Vagina (tissue), 2 donors: ENCODE measurements at regions not wholly inside any gene's neighbourhood (a gene's known extent, or its start where the extent isn't known, plus 50 kb on each side); places are given as distances from the start of the nearest gene placed in this dataset.

Source experiments
- DNase-seq, 2 donors: peaks; one replicate each; pipeline ENCODE4 v3.0.0-alpha.2; 2017; ENCODE audit errors: extremely low spot score in 2 of 2
- H3K27ac ChIP-seq: fragments of 200-600 bp; sonication (generic); one replicate; pipeline ENCODE4 v1.5.1; 2019
- H3K27me3 ChIP-seq: fragments of 200-600 bp; sonication (generic); one replicate; pipeline ENCODE4 v1.5.1; 2019
- H3K36me3 ChIP-seq, 2 donors: fragments of 200-600 bp; sonication (generic); one replicate each; pipeline ENCODE4 v1.5.1; 2017 to 2019
- H3K4me1 ChIP-seq: fragments of 200-600 bp; sonication (generic); one replicate; pipeline ENCODE4 v1.5.1; 2019
- H3K4me3 ChIP-seq, 2 donors: fragments of 200-600 bp; sonication (generic); 1 replicate in 1 of 2; 2 replicates in 1 of 2; pipeline ENCODE4 v1.5.1; 2016 to 2019
- H3K9me3 ChIP-seq: fragments of 200-600 bp; sonication (generic); one replicate; pipeline ENCODE4 v1.5.1; 2019
- POLR2A ChIP-seq, 2 donors: fragments of 450-650 bp; IDR thresholded peaks; one replicate each; pipeline ENCODE4 v1.6.1; 2017; ENCODE audit warnings: antibody characterized with exemption in 2 of 2, mild to moderate bottlenecking in 2 of 2, moderate library complexity in 2 of 2
- POLR2AphosphoS5 ChIP-seq, 2 donors: sonication (generic); formaldehyde crosslinking; IDR thresholded peaks; one replicate each; pipeline ENCODE4 v1.9.0; 2017; ENCODE audit warnings: antibody characterized with exemption in 2 of 2, mild to moderate bottlenecking in 2 of 2, low read depth in 1 of 2; ENCODE audit not compliant: insufficient read depth in 1 of 2
- intact Hi-C: fragments of 100-400 bp; cut with DNase I; formaldehyde crosslinking; loops from one replicate; pipeline ENCODE4 v1.15.1; 2023
- TF ChIP-seq, protein P1 (sequence below), 3 experiments: fragments of 450-650 bp in 2 of 3; fragments of 200-600 bp in 1 of 3; sonication (generic) in 1 of 3; IDR thresholded peaks; one replicate each; pipeline ENCODE4 v1.5.1; 2017 to 2019; ENCODE audit warnings: antibody characterized with exemption in 3 of 3, mild to moderate bottlenecking in 2 of 3, moderate library complexity in 2 of 3

DNA sequence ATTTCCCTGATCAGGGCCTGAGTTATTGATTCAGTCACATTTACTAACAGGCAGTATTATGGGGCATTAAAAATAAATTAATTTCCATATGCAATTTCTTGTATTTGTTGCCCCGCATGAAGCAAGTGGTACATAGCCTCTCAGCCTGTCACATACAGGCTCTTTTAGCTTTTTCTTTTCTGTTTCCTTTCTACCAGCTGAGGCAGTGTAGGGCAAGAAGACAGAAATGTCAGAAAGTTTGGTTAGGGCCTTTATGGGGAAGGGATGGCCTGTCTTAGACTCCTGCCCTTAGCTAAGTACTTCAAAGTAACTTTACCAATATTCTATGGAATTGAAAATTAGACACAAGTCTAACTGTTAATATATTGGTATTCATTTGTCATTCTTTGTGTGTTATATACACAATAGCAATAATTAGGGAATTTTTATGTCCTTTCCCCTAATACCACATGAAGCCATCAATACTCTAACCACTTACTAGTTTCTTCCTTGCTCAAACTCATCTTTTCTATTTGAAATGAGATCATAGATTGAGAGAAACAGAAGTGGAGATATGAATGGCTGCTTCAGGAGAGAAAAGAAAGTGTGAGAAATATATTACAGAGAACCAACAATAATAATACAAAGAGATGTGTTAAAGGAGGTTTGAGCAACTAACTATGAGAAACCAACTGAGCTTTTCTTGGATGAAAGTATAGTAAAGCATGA, 669.6 kb downstream of the PCDH17 start:
- intact Hi-C loops, result no loop called here
- H3K27me3 ChIP-seq, result no peaks in the 10 kb centered on the region
- TF ChIP-seq POLR2AphosphoS5 (IDR thresholded peaks at IDR 0.05; ENCODE audit: insufficient read depth in 1 of 2, low read depth in 1 of 2) (no peak), POLR2A (IDR thresholded peaks at IDR 0.05) (no peak)
- TF ChIP-seq, protein P1, sequence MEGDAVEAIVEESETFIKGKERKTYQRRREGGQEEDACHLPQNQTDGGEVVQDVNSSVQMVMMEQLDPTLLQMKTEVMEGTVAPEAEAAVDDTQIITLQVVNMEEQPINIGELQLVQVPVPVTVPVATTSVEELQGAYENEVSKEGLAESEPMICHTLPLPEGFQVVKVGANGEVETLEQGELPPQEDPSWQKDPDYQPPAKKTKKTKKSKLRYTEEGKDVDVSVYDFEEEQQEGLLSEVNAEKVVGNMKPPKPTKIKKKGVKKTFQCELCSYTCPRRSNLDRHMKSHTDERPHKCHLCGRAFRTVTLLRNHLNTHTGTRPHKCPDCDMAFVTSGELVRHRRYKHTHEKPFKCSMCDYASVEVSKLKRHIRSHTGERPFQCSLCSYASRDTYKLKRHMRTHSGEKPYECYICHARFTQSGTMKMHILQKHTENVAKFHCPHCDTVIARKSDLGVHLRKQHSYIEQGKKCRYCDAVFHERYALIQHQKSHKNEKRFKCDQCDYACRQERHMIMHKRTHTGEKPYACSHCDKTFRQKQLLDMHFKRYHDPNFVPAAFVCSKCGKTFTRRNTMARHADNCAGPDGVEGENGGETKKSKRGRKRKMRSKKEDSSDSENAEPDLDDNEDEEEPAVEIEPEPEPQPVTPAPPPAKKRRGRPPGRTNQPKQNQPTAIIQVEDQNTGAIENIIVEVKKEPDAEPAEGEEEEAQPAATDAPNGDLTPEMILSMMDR (IDR thresholded peaks at IDR 0.05), result no peak
- H3K36me3 ChIP-seq, result no peaks in the 10 kb centered on the region
- no peak overlapping the region for H3K4me3 ChIP-seq
- no peaks in the 10 kb centered on the region for H3K4me1 ChIP-seq
- H3K9me3 ChIP-seq, result no peaks in the 10 kb centered on the region
- H3K27ac ChIP-seq, result no peak overlapping the region
- no peak for DNase-seq

DNA sequence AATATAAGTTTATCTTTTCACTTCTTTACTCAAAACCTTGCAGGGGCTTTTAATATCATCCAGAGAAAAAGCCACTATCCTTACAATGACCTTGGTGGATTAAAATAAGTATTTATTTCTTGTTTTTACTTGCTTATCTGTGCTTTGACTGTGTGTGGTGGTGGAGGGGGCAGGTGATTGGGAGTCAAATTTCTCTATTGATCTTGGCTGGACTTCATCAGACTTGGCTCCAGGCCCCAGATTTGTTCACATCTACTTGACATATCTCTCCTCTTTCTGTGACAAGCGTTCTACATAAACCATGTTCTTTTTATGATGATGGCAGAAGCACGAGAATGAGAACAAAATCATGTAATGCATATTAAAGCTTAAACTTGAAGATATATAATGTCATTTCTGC, 670.8 kb downstream of the PCDH17 start:
- no peak for DNase-seq
- Histone ChIP-seq H3K27ac (no peak overlapping the region), H3K4me1 (no peaks in the 10 kb centered on the region), H3K36me3 (no peaks in the 10 kb centered on the region), H3K27me3 (no peaks in the 10 kb centered on the region), H3K9me3 (no peaks in the 10 kb centered on the region), H3K4me3 (no peak overlapping the region)
- intact Hi-C loops, result no loop called here
- no peak for TF ChIP-seq POLR2A (IDR thresholded peaks at IDR 0.05)
- TF ChIP-seq, protein P1 (IDR thresholded peaks at IDR 0.05), result no peak
- no peak for TF ChIP-seq POLR2AphosphoS5 (IDR thresholded peaks at IDR 0.05; ENCODE audit: insufficient read depth in 1 of 2, low read depth in 1 of 2)

DNA sequence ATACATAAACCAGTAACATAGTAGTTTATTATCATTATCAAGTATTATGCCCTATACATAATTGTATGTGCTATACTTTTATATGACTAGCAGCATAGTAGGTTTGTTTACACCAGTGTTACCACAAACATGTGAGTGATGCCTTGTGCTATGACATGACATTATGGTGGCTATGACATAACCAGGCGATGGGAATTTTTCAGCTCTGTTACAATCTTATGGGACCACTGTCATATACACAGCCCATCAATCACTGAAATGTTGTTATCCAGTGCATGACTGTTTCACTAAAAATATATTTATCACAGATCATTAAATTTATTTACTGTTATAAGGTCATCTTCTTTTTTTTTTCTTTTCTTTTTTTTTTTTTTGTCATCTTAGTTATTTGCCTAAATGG, 674.5 kb downstream of the PCDH17 start:
- no peaks in the 10 kb centered on the region for H3K4me1 ChIP-seq
- H3K4me3 ChIP-seq, result no peak overlapping the region
- TF ChIP-seq POLR2A (IDR thresholded peaks at IDR 0.05), result no peak
- TF ChIP-seq, protein P1 (IDR thresholded peaks at IDR 0.05), result no peak
- no peak for TF ChIP-seq POLR2AphosphoS5 (IDR thresholded peaks at IDR 0.05; ENCODE audit: insufficient read depth in 1 of 2, low read depth in 1 of 2)
- intact Hi-C loops, result no loop called here
- H3K9me3 ChIP-seq, result no peaks in the 10 kb centered on the region
- DNase-seq, result no peak
- no peak overlapping the region for H3K27ac ChIP-seq
- no peaks in the 10 kb centered on the region for H3K36me3 ChIP-seq
- no peaks in the 10 kb centered on the region for H3K27me3 ChIP-seq

DNA sequence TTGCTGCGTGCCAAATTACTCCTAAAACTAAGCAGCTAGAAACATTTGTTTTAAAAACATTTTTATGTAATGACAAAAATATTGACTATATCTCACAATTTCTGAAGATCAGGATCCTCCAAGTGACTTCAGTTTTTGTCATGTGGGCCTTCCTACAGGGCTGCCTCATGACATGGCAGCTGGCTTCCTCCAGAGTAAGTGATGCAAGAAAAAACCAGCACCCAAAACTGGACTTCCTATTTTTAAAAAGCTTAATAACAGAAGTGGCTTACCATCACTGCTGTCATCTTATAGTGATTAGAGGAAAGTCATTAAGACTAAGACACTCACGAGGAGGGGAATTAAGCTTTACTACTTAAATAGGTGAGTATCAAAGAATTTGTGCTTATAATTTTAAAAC, 681.7 kb downstream of the PCDH17 start:
- no peaks in the 10 kb centered on the region for H3K4me1 ChIP-seq
- TF ChIP-seq POLR2A (IDR thresholded peaks at IDR 0.05), result no peak
- TF ChIP-seq POLR2AphosphoS5 (IDR thresholded peaks at IDR 0.05; ENCODE audit: insufficient read depth in 1 of 2, low read depth in 1 of 2), result no peak
- TF ChIP-seq, protein P1 (IDR thresholded peaks at IDR 0.05), result no peak
- H3K36me3 ChIP-seq, result no peaks in the 10 kb centered on the region
- no peak overlapping the region for H3K27ac ChIP-seq
- no peak overlapping the region for H3K4me3 ChIP-seq
- DNase-seq, result no peak
- intact Hi-C loops, result no loop called here
- no peaks in the 10 kb centered on the region for H3K27me3 ChIP-seq
- no peaks in the 10 kb centered on the region for H3K9me3 ChIP-seq

DNA sequence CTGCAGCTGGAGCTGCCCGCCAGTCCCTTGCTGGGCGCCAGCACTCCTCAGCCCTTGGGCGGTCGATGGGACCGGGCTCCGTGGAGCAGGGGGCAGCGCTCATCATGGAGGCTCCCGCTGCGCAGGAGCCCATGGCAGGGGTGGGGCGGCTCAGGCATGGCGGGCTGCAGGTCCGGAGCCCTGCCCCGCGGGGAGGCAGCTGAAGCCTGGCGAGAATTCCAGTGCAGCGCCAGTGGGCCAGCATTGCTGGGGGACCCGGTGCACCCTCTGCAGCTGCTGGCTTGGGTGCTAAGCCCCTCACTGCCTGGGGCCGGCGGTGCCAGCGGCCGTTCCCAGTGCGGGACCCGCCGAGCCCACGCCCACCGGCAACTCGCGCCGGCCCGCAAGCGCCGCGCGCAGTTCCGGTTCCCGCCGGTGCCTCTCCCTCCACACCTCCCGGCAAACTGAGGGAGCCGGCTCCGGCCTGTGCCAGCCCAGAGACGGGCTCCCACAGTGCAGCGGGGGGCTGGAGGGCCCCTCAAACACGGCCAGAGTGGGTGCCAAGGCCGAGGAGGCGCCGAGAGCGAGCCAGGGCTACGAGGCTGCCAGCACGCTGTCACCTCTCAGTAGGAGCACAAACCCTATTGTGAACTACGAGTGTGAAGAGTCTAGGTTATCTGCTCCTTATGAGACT, 687.1 kb downstream of the PCDH17 start:
- Histone ChIP-seq H3K4me3 (no peak overlapping the region), H3K4me1 (no peaks in the 10 kb centered on the region), H3K27me3 (no peaks in the 10 kb centered on the region), H3K36me3 (no peaks in the 10 kb centered on the region), H3K9me3 (no peaks in the 10 kb centered on the region), H3K27ac (no peak overlapping the region)
- intact Hi-C loops, result no loop called here
- no peak for DNase-seq
- TF ChIP-seq POLR2A (IDR thresholded peaks at IDR 0.05) (no peak), POLR2AphosphoS5 (IDR thresholded peaks at IDR 0.05; ENCODE audit: insufficient read depth in 1 of 2, low read depth in 1 of 2) (no peak)
- TF ChIP-seq, protein P1 (IDR thresholded peaks at IDR 0.05), result no peak
